GM18868 (cell line): ENCODE measurements at regions not wholly inside any gene's neighbourhood (a gene's known extent, or its start where the extent isn't known, plus 50 kb on each side); places are given as distances from the start of the nearest gene placed in this dataset.
"Not testable (repeated sequence)": the region's sequence is repeated elsewhere in the genome, so short reads cannot be mapped to it uniquely, and the experiment has no call there.

ENCODE experiments used
- ATAC-seq: cut with Tn5 transposase; IDR thresholded peaks from one replicate; pipeline ENCODE4 v1.9.1; 2021; ENCODE audit warnings: mild to moderate bottlenecking, moderate library complexity; ENCODE audit not compliant: unreplicated experiment

GRCh38 chr1:168461108-168461507 lies 82.7 kb downstream of the XCL2 start:
- not testable (repeated sequence) for ATAC-seq

GRCh38 chr1:168457296-168457695 lies 86.5 kb downstream of the XCL2 start:
- not testable (repeated sequence) for ATAC-seq

- ATAC-seq, result no peak
Observed at GRCh38 chr1:168455764-168456163, 88.0 kb downstream of the XCL2 start.

GRCh38 chr1:168454211-168454815 lies 89.5 kb downstream of the XCL2 start:
- ATAC-seq, result no peak

- ATAC-seq, result no peak
Observed at GRCh38 chr1:168453056-168453455, 90.7 kb downstream of the XCL2 start.

- ATAC-seq, result no peak
Observed at GRCh38 chr1:168452329-168452728, 91.5 kb downstream of the XCL2 start.

- ATAC-seq, result no peak
Observed at GRCh38 chr1:168447871-168448270, 95.9 kb downstream of the XCL2 start.

- ATAC-seq, result no peak
Observed at GRCh38 chr1:168446081-168446480, 97.7 kb downstream of the XCL2 start.

- ATAC-seq, result no peak
Observed at GRCh38 chr1:168443899-168444298, 99.9 kb downstream of the XCL2 start.

GRCh38 chr1:168443356-168443755 lies 100.4 kb downstream of the XCL2 start:
- no peak for ATAC-seq

- ATAC-seq, result no peak
Observed at GRCh38 chr1:168442931-168443330, 100.9 kb downstream of the XCL2 start.

- ATAC-seq, result no peak
Observed at GRCh38 chr1:168441745-168442144, 102.1 kb downstream of the XCL2 start.

- peak; percentile 79 for ATAC-seq
Observed at GRCh38 chr1:168439456-168440375, 104.1 kb downstream of the XCL2 start.

- no peak for ATAC-seq
Observed at GRCh38 chr1:168438626-168439025, 105.2 kb downstream of the XCL2 start.

GRCh38 chr1:168437821-168438220 lies 106.0 kb downstream of the XCL2 start:
- no peak for ATAC-seq

GRCh38 chr1:168435439-168435838 lies 108.4 kb downstream of the XCL2 start:
- ATAC-seq, result no peak

- no peak for ATAC-seq
Observed at GRCh38 chr1:168433238-168433637, 110.6 kb downstream of the XCL2 start.

- no peak for ATAC-seq
Observed at GRCh38 chr1:168431882-168432281, 111.9 kb downstream of the XCL2 start.

GRCh38 chr1:168430321-168430720 lies 113.5 kb downstream of the XCL2 start:
- no peak for ATAC-seq

GRCh38 chr1:168428063-168428731 lies 115.6 kb downstream of the XCL2 start:
- no peak for ATAC-seq

- no peak for ATAC-seq
Observed at GRCh38 chr1:168427051-168427450, 116.7 kb downstream of the XCL2 start.

GRCh38 chr1:168424281-168424680 lies 119.5 kb downstream of the XCL2 start:
- ATAC-seq, result no peak
